ENCODE measurements at regions not wholly inside any gene's neighbourhood (a gene's known extent, or its start where the extent isn't known, plus 50 kb on each side); places are given as distances from the start of the nearest gene placed in this dataset.

DNA sequence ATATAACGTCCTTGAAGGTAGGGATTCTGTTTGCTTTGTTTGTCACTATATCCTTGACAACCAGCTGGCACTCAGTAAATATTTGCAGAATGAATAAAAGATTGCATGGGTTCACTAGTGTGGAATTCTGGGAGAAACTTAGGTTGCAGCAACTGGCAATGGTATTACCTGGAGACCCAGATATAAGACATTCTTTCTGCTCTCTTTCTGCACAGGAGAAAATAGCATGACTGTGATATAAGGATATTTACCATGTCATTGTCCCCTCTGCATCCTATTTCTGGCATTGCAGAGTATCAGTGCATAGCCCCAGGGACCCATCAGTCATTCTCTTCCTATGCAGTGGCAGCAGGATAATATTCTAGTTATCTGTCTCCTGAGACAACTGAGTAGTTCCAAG lies 308.9 kb upstream of the LRRC7 start:
- no peak for DNase-seq

GRCh38 chr1:69263921-69264391 lies 303.8 kb upstream of the LRRC7 start:
- DNase-seq: peak; percentile 72

DNA sequence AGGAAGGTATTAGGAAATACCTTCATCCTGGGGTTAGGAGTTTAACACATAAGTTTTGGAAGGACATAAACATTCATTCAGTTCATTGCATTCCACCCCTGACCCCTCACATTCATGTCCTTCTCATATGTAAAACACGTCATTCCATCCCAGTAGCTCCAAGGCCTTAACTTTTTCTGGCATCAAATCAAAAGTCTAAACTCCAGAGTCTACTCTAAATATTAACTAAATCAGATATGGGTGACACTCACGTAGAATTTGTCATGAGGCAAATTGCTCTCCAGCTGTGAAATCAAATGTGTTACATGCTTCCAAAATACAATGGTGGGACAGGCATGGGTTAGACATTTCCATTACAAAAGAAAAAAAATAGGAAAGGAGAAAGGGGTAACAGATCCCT lies 298.2 kb upstream of the LRRC7 start:
- DNase-seq: no peak

- DNase-seq: no peak
These were observed 296.1 kb upstream of the LRRC7 start for GRCh38 chr1:69271587-69272125.

- DNase-seq: no peak
These were observed 295.0 kb upstream of the LRRC7 start for GRCh38 chr1:69272684-69273083.

- no peak for DNase-seq
These were observed 288.8 kb upstream of the LRRC7 start for GRCh38 chr1:69278923-69279322.

DNA sequence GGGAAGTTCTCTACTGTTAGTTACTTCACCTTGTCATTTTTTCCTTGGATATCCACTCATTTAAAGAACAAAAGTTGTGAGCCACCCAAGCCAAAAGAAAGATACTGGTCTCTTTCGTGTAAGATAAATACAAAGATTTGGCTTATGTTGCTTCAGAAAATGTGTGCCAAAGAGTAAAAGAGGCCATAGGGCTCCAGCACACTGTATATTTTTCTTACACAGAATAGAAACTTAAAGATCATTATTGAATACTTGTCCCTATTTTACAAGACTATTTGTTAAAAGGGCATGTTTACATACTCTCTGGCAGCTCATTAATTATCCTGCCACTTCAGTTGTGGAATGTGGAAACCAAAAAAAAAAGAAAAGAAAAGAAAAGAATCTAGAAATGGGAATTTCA lies 284.2 kb upstream of the LRRC7 start:
- DNase-seq: no peak

DNA sequence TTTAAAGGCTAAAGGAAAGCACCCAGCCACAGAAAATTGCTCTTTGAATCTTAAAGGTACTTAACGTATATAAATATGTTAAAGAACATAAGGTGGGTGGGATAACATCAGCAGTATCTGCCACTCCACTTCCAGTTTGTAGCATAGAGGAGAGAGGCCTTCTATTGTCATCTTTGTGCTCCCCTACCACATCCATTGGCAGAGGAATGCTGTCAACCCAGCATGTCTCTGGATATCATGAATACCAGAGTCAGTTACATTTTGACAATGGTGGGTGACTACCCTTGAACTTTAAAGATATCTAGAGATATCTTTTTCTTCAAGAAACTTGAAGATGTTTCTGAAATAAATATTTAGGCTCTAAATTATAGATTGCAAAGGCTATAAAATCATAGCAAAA lies 283.2 kb upstream of the LRRC7 start:
- no peak for DNase-seq

GRCh38 chr1:69288416-69288815 lies 279.3 kb upstream of the LRRC7 start:
- DNase-seq: no peak

GRCh38 chr1:69290291-69290690 lies 277.4 kb upstream of the LRRC7 start:
- no peak for DNase-seq

- no peak for DNase-seq
These were observed 276.2 kb upstream of the LRRC7 start for GRCh38 chr1:69291541-69291940.

DNA sequence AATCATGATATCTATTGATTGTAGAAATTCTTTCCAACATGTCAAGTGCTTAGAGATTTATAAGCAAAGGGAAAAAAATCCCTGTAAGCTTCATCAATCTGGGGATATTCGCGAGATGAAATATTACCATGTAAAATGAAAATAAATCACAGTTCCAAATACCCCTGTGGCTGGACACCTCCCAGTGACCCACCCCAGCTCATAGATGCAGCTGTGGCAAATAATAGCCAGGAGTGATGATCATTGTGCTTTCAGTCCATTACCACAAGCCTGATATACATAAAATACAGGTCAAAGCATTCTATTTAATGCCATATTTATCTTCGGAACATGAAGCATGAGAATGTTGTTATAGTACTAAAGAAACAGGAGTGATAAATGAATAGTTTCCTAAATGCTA lies 274.9 kb upstream of the LRRC7 start:
- DNase-seq: no peak

DNA sequence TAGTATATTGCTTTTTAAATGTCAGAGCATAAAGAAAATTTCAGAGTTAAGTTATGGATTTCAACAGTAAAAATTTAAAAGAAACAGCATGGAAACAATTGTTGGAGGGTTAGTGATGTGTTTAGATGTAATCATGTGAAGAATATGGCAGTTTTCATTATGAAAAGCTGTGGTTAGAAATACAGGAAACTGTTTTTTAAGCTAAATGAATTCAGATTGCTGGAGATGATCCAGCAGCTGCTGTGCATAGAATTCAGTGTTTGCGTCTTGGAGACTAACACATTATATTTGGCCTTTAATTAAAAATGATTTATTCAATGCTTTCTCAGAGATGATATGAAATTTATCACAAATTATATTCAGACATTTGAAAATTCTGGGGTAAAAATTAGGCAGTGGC lies 273.6 kb upstream of the LRRC7 start:
- DNase-seq: no peak

DNA sequence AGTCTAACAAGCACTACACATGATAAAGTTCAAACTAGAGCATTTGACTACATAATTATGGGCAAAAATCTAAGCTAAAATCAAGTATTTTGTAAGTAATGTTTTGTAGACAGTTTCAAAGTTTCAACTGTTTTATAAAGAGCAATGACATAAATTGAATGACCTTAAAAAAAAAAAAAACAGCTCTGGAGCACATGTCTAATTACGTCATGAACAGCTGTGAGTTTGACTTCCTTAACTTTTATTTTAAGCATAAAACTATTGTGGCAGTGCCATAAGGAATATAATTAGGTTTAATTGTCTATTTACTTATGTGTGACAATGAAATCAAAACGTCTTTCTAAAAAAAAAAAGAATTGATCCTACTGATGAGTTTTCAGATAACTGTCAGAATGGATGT lies 272.5 kb upstream of the LRRC7 start:
- no peak for DNase-seq

DNA sequence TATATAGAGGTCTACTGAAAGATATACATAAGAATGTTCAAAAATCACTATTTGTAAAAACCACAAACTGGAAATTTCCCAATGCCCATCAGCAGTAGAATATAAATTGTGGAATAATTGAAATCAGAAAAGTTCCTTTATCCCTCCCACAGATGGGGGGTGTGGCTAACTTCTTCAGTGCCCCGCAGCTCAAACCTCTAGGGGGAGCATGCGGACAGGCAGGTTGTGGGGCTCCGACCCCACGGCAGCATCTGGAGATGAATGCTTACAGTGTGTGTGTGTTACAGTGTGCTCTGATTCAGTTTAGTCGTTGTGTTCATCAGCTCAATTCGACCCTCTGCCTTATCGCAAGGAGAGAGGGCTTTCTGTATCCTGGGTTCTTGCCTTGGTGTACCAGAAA lies 262.1 kb upstream of the LRRC7 start:
- DNase-seq: no peak

DNA sequence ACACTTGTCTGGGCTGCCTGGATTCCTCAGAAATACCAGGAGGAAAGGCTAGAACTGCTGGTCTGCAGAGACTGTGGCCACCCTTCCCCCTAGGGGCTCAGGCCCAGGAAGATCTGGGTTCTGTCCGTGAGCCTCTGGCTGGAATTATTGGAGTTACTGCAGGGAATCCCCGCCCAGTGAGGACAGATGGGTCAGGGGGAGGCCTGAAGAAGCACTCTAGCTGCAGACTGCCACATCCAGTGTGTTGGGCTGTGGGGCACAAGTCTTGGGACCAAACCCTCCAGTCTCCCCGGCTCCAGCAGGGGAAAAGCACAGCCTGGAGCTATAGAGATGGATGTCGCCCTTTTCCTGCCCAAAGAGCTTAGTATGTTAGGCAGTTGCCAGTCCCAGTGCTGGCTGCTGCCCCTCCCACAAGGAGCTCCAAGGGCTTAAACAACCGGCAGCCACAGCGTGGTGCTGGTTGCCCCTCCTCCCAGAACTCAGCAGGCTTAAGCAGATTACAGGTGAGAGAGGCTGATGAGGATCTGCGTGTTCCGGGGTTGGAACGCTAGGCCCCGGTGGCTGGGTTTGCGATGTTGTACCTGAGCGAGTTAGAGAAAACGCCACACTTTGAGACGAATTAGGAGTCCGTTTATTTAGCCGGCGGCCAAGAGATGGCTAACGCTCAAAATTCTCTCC lies 255.5 kb upstream of the LRRC7 start:
- no peak for DNase-seq

DNA sequence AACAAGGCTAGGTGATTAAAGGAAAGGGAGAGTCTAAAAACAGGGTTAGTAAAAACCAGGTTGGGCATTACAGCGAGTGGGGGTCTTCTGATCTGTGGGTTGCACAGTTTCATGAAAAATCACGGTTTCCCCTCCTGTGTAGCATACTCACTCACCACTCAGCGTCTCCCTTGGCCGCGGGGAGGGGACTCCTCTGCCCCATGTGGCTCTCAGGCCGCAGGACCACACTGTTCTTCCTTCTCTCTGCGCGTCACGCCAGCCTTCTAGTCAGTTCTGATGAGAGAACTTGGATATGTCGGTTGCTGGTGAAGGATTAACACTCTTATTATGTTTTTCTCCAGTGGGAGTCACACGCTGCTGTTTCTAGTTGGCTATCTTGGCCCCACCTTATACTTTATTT lies 254.6 kb upstream of the LRRC7 start:
- no peak for DNase-seq

DNA sequence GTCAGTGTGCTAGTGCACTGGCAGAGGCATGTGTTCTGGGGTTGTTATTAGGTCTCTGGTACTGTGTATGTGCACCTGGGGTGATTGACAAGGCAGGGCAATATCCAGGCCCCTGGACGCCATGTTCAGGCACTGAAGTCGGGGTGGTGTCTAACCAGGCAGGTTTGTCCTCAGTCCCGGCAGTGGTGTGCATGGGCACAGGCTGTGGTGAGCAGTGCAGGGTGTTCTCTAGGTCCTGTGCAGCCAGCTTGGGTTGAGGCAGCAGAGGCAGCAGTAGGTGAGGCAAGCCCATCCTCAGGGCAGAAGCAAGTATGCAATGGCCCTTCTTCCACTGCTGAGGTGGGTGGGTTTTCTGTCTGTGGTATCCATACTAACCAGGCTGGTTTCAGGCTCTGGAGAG lies 252.3 kb upstream of the LRRC7 start:
- no peak for DNase-seq

DNA sequence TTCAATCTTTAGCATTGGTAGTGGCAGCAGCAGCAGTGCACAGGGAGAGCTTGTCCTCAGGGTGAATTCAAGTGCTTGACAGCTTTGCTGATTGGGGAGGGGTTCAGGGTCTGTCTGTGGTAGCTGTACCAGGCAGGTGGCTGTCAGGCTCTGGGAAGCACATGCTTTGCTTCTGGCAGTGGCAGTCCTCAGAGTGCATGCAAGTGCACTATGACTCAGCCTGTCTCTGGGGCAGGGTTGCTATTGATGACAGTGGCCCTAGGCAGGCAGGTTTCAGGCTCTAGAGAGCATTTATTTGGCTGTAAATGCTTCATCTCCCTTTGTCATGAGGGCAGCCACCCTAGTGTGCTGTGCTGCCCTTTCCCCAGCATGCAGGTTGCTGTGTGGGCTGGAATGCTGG lies 251.9 kb upstream of the LRRC7 start:
- DNase-seq: no peak

- DNase-seq: no peak
These were observed 248.4 kb upstream of the LRRC7 start for GRCh38 chr1:69319287-69319686.

DNA sequence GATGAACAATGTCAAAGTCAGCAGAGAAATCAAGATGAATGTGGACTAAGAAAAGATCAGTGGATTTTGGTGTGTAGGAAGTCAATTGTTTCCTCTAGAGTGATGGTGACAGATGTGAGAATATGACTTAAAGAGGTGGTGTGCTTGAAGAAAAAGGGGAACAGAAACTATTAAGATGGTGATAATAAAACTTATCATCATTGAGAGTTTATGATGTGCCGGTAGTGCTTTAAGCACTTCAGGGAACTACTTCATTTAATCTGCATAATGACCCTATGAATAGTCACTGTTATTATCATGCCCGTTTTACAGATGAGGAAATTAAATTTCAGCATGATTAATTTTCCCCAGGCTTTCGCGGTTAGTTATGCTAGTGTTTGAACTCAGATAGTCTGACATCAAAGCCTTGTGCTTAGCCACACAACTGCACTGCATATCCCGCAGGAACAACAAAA lies 246.9 kb upstream of the LRRC7 start:
- DNase-seq: no peak

- DNase-seq: no peak
These were observed 246.4 kb upstream of the LRRC7 start for GRCh38 chr1:69321311-69321710.

DNA sequence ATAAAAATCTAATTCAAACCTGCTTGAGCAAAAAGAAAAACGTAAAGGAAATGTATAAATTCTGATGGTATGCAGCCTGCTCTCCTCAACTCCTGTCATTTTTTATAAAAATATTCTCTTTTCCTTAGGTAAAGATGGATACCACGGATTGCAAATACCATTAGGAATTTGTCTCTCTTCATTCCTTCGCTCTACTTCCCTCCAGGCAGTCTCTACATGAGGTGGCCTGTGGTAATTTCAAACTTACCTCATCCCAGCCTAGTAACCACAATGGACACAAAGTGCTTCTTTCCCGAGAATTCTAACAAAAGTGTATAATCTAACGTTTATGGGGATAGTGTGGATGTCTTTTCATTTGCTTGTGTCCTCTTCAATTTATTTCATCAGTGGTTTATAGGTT lies 239.5 kb upstream of the LRRC7 start:
- DNase-seq: no peak

DNA sequence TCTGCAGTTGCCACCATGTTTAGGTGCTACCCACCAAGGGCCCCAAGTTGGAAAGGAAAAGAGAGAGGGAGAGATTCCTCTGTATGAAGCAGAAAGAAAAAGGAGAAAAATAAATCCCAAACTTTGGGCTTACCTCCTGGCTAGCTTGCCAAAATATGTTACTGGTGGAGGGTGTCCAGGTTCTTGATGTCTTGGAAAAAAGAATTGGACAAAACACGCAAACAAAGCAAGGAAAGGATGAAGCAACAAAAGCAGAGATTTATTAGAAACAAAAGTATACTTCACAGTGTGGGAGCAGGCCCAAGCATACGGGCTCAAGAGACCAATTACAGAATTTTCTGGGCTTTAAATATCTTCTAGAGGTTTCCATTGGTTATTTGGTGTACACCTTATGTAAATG lies 204.5 kb upstream of the LRRC7 start:
- DNase-seq: no peak

- DNase-seq: no peak
These were observed 194.2 kb upstream of the LRRC7 start for GRCh38 chr1:69373520-69373919.

All from NCI-H1436 (cell line).